Activated naive CD4-positive, alpha-beta T cell treated with anti-CD3 and anti-CD28 coated beads, Interleukin-2, amount 50 U/mL, for 72 hours (primary cell): ENCODE measurements at regions not wholly inside any gene's neighbourhood (a gene's known extent, or its start where the extent isn't known, plus 50 kb on each side); places are given as distances from the start of the nearest gene placed in this dataset.

ENCODE experiments used
- ATAC-seq, 2 donors: fragments of 150-1000 bp; cut with Tn5 transposase; 2 replicates each; pipeline ENCODE4 v1.10.0; 2021; ENCODE audit warnings: mild to moderate bottlenecking in 2 of 2, moderate library complexity in 2 of 2
- DNase-seq, 2 donors: peaks; one replicate each; pipeline ENCODE4 v3.0.0; 2021 to 2022; ENCODE audit warnings: low spot score in 2 of 2
- H3K27ac Mint-ChIP-seq, 2 donors: one replicate each; pipeline ENCODE4 v1.8.0; 2022; ENCODE audit warnings: mild to moderate bottlenecking in 2 of 2, mixed read lengths in 2 of 2
- H3K36me3 Mint-ChIP-seq, 2 donors: one replicate each; pipeline ENCODE4 v1.8.0; 2022; ENCODE audit warnings: mixed read lengths in 2 of 2
- H3K9me3 Mint-ChIP-seq, 2 donors: one replicate each; pipeline ENCODE4 v1.8.0; 2022; ENCODE audit warnings: mixed read lengths in 2 of 2

DNA sequence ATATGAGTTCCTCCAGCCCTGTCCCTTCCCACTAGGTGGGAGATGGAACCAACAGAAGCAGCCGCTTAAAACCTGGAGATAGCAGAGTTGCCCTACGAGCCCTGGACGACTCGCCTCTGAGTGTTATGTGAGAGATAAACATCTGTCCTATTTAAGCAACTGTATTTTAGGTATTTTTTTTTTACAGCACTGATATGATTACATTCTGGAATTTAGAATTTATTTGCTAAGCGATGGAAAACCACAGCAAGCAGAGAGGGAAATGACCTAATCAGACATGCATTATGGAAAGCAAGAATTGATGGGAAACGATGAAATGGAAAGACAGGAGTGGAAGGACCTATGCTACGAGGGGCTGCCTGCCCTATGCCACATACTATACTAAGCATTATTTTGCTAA lies 379.0 kb upstream of the IL12A start:
- DNase-seq (no peak), ATAC-seq (no peak)
- Mint-ChIP-seq H3K36me3 (no peaks in the 10 kb centered on the region), H3K27ac (no peak overlapping the region), H3K9me3 (peaks cover under 1 to 5% of the 10 kb centered on the region in 2 donors)

GRCh38 chr3:159616234-159616825 lies 372.3 kb upstream of the IL12A start:
- DNase-seq (no peak), ATAC-seq (no peak)
- no peaks in the 10 kb centered on the region for H3K36me3 Mint-ChIP-seq
- H3K9me3 Mint-ChIP-seq, result peaks cover 6 to 12% of the 10 kb centered on the region in 2 donors
- H3K27ac Mint-ChIP-seq, result no peak overlapping the region

DNA sequence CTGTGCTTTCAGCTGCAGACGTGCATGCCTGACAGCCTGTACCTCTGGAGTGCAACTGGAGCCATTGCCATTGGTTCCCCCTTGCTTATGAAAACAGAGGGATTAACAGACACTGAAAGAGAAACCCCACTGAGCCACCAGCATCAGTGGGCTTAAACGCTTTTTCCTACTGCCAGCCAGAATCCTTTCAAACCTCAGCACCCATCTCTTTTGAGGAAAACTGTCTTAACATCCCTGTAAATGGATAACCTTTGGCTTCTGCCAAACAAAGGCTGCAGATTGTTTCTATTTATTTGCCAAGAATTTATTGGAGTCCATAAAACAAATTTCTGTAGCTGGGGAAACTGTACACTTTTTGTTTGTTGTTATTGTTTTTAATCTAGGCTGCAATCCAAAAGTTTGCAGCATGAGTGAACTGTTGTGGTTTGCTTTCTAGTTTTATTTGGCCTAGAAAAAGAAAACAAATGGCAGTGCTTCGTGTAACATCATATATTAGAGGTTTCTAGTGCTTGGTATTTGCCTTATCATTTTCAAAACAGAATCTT lies 369.2 kb upstream of the IL12A start:
- no peak overlapping the region for H3K27ac Mint-ChIP-seq
- H3K9me3 Mint-ChIP-seq, result peaks cover 6 to 12% of the 10 kb centered on the region in 2 donors
- H3K36me3 Mint-ChIP-seq, result no peaks in the 10 kb centered on the region
- no peak for DNase-seq
- no peak for ATAC-seq

DNA sequence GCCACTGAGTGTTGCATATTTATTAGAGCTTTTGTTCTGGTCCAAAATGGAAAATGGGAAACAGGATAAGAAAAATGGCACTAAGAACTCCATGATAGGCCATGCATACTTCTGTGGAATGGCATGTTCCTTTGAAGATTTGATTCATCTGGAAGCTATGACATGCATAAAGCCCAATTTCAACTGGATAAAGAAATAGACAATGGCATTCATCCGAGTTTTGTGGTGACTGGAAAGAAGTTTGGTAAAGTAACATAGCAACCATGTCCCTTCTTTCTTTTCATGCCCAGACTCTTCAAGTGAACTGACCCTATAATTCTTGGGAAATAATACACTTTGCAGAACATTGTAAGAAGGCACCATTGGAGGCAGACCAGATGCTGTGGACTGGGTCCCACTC lies 368.4 kb upstream of the IL12A start:
- Mint-ChIP-seq H3K27ac (no peak overlapping the region), H3K9me3 (peaks cover 0 to 5% of the 10 kb centered on the region in 2 donors), H3K36me3 (no peaks in the 10 kb centered on the region)
- ATAC-seq (no peak), DNase-seq (no peak)

- no peak overlapping the region for H3K27ac Mint-ChIP-seq
- H3K36me3 Mint-ChIP-seq, result no peaks in the 10 kb centered on the region
- DNase-seq, result no peak
- peaks cover 0 to 5% of the 10 kb centered on the region in 2 donors for H3K9me3 Mint-ChIP-seq
- ATAC-seq, result no peak
Measured at GRCh38 chr3:159620873-159621272, 367.8 kb upstream of the IL12A start.

DNA sequence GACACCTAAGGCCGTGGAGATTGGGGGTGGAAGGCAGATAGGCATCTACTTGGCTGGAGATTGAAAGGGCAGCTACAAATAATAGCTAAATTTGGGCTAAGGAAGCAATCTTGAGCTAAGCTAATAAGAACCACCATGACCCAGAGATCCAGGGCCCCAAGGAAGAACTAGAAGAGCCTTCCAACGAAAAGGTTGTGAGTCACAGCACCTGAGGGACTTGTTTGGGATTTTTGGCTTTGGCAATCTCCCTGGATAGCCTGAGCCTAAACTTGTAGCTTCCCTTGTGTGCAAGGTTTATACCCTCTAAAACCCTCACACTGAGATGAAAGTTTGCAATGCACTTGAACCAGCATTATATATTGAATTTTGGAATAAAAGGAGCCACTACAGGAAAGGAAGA lies 364.0 kb upstream of the IL12A start:
- H3K9me3 Mint-ChIP-seq, result peaks cover under 1% of the 10 kb centered on the region in 2 donors
- ATAC-seq (no peak), DNase-seq (no peak)
- H3K27ac Mint-ChIP-seq, result no peak overlapping the region
- no peaks in the 10 kb centered on the region for H3K36me3 Mint-ChIP-seq

- DNase-seq (no peak), ATAC-seq (no peak)
- Mint-ChIP-seq H3K9me3 (peaks cover 4% of the 10 kb centered on the region in 2 donors), H3K36me3 (no peaks in the 10 kb centered on the region), H3K27ac (no peak overlapping the region)
Measured at GRCh38 chr3:159625594-159625993, 363.0 kb upstream of the IL12A start.

- H3K36me3 Mint-ChIP-seq, result no peaks in the 10 kb centered on the region
- no peak overlapping the region for H3K27ac Mint-ChIP-seq
- peaks cover 4% of the 10 kb centered on the region in 2 donors for H3K9me3 Mint-ChIP-seq
- no peak for DNase-seq
- ATAC-seq, result no peak
Measured at GRCh38 chr3:159626598-159626997, 362.0 kb upstream of the IL12A start.

GRCh38 chr3:159627229-159627628 lies 361.4 kb upstream of the IL12A start:
- Mint-ChIP-seq H3K36me3 (no peaks in the 10 kb centered on the region), H3K9me3 (peaks cover 4% of the 10 kb centered on the region in 2 donors), H3K27ac (no peak overlapping the region)
- ATAC-seq, result no peak
- no peak for DNase-seq

DNA sequence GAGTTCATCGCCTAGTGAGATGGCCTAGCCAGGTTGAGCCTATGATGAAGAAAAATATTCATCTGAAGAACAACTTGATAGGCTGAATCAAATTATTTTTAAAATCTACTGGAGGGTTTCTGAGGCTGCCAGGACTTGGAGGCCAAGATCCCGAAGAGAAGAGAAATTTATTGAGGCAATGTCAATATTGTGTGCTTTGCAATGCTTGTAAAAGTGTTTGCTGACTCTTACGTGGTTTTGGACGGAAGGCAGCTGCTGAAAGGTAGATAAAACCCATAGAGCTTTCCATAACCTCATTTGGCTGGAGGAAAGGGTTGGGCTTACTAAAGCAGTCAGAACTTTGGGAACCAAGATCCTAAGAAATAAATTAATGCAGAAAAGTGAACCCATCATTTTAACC lies 361.0 kb upstream of the IL12A start:
- no peak for DNase-seq
- ATAC-seq, result no peak
- H3K27ac Mint-ChIP-seq, result no peak overlapping the region
- peaks cover 4% of the 10 kb centered on the region in 2 donors for H3K9me3 Mint-ChIP-seq
- H3K36me3 Mint-ChIP-seq, result no peaks in the 10 kb centered on the region

DNA sequence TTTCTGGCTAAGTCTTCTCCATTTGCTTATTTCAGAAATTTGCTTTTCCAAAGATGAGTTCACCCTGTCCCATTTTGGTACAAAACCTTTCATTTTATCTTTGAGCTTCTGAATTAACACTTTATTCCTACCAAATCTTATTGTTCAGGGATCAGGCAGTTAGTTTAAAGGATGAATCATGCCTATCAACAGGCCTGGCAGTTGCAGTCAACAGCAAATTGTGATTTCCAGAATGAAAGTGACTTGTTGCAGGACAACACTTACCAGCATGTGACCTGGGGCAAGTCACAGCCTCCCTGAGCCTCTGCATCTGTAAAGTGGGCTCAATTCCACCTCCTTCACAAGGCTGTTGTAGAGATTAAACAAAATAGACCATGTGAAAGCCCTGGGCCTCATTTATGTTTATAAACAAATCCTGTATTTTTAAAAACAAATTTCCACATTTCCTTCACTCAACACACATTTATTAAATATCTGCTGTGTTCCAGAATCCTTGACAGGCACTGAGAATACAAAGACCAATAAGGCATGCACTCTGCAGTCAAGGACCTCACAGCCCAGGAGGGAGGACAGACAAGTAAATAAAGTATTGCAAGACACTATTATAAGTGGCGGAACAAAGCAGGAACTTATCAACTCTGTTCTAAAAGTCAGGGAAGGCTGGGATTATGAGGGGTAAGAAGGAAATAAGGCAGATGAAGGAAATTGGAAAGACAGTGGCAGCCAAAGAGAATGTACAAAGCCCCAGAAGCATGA lies 359.1 kb upstream of the IL12A start:
- no peak for DNase-seq
- Mint-ChIP-seq H3K9me3 (peaks cover 4% of the 10 kb centered on the region in 2 donors), H3K27ac (no peak overlapping the region), H3K36me3 (no peaks in the 10 kb centered on the region)
- ATAC-seq, result no peak

- H3K27ac Mint-ChIP-seq, result no peak overlapping the region
- H3K36me3 Mint-ChIP-seq, result no peaks in the 10 kb centered on the region
- peaks cover 4% of the 10 kb centered on the region in 2 donors for H3K9me3 Mint-ChIP-seq
- ATAC-seq, result no peak
- DNase-seq, result no peak
Measured at GRCh38 chr3:159631226-159631625, 357.4 kb upstream of the IL12A start.

DNA sequence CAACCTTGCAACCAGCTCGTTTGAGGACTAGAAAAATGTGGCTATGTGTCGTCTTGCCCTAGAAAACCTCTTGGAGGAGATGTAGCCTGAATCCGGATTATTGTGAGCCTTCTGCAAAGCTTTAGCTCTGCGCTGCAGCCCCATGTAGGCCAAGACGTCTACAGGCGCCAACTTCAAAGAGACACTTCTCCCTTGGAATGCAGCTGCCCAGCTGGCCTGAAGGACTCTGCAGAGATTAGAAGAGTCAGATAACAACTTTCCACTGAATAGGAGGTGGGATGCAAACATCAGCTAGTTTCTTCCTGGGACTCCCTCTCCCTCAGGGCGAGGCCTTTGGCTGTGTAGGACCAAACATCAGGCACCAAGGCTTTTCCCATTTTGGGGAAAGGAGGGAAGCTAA lies 356.5 kb upstream of the IL12A start:
- Mint-ChIP-seq H3K27ac (no peak overlapping the region), H3K9me3 (peaks cover 4% of the 10 kb centered on the region in 2 donors), H3K36me3 (no peaks in the 10 kb centered on the region)
- DNase-seq, result no peak
- ATAC-seq, result no peak

DNA sequence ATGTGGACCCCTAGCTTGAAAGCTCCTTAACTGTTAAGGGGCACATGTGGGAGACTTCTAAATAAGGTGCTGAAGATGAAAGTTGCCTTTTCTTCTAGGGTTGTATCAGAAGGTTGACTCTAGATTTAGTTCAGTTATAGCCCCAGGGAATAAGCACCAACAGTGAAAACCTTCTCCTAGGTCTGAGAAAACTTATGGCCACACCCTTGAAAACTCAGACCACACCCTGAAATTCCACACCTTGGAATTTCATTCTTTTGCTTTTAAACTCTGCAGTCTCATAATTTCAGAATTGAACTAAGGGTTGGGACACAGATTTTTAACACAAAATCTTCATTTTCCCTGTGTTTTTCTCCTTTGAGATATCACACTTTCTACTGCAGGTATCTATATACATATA lies 355.8 kb upstream of the IL12A start:
- ATAC-seq (no peak), DNase-seq (no peak)
- Mint-ChIP-seq H3K36me3 (no peaks in the 10 kb centered on the region), H3K9me3 (peaks cover 4% of the 10 kb centered on the region in 2 donors), H3K27ac (no peak overlapping the region)

GRCh38 chr3:159634483-159634882 lies 354.2 kb upstream of the IL12A start:
- ATAC-seq (no peak), DNase-seq (no peak)
- Mint-ChIP-seq H3K36me3 (no peaks in the 10 kb centered on the region), H3K27ac (no peak overlapping the region), H3K9me3 (peaks cover 4% of the 10 kb centered on the region in 2 donors)

GRCh38 chr3:159635047-159635641 lies 353.5 kb upstream of the IL12A start:
- Mint-ChIP-seq H3K36me3 (no peaks in the 10 kb centered on the region), H3K9me3 (no peaks in the 10 kb centered on the region), H3K27ac (no peak overlapping the region)
- DNase-seq (no peak), ATAC-seq (no peak)

- DNase-seq, result no peak
Measured at GRCh38 chr3:159637883-159638542, 350.6 kb upstream of the IL12A start.

More at GRCh38 chr3:159637883-159638542, 350.6 kb upstream of the IL12A start:
- H3K9me3 Mint-ChIP-seq, result peaks cover 0 to 5% of the 10 kb centered on the region in 2 donors
- no peaks in the 10 kb centered on the region for H3K36me3 Mint-ChIP-seq
- no peak overlapping the region for H3K27ac Mint-ChIP-seq
- no peak for ATAC-seq
